Dermis microvascular lymphatic vessel endothelial cell (primary cell): ENCODE measurements at regions not wholly inside any gene's neighbourhood (a gene's known extent, or its start where the extent isn't known, plus 50 kb on each side); places are given as distances from the start of the nearest gene placed in this dataset.

Experiments
- DNase-seq, 2 donors: peaks; one replicate each; pipeline versions ENCODE4 v3.0.0 to v3.0.0-alpha.2; 2010; ENCODE audit warnings: low read depth in 2 of 2

DNA sequence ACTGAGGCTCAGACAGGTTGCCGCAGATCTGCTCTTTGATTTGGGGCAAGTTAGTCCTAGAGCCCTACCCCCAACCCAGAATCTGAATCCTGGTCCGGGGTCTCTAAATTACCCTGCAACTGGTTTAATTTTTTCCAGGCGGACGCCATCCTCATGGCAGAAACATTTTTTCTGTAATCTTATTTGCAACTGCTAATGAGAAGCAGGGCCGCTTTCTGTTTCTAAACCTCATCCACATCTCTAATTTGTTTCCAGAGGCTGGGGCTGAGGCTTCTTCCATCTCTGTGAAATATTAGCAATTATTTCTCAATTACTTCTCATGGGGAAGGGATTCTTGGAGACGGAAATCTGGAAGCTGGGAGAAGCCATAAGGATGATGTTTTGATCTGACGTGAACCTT, 261.6 kb downstream of the RPS24 start:
- DNase-seq, result no peak

DNA sequence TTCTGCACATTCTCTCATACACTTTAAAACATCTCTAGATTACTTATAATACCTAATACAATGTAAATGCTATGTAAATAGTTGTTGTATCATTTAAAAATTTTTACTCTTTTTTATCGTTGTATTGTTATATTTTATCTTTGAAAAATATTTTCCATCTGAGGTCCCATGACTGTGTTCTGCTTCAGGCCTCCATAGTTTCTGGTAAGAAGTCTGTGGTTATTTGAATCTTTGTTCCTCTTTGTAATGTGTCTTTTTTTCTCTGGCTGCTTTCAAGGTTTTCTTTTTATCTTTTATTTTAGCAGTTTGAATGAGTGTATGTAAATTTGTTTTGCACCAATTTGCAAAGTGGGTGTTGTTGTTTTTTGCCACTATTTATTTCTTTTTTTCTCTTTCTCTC, 263.1 kb downstream of the RPS24 start:
- DNase-seq, result no peak

DNA sequence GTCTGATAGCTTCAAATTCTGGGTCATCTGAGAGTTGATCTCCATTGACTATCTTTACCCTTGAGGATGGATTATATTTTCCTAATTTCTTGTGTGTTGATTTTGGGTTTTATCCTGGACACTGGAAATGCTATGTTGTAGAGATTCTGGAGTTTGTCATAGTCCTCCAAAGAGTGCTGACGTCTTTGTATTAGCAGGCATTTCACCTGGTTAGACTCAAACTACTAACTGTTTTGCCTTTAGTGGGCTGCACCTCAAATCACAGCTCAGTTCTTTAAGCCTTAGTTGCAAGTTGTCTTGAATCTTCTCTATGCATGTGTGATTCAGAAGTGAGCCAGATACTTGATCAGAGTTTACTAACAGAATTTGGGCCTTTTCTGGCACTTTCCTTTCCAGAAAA, 264.3 kb downstream of the RPS24 start:
- DNase-seq, result no peak

DNA sequence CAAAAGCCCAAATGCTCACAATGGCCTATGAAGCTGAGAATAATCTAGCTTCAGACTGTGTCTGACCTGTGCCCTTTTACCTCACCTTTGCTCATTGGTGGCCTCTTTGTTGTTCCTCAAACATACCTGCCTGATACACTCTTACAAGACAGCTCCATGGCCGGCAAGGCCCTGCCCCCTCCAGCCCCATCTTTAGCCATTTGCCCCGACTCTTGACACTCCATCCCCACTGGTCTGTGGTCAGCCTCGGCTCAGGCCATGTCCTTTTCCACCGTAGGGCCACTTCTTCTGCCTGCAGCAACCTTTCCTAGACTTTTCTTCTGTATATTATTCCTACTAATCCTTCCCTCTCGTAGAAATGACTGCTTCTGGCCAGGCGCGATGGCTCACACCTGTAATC, 265.2 kb downstream of the RPS24 start:
- no peak for DNase-seq

DNA sequence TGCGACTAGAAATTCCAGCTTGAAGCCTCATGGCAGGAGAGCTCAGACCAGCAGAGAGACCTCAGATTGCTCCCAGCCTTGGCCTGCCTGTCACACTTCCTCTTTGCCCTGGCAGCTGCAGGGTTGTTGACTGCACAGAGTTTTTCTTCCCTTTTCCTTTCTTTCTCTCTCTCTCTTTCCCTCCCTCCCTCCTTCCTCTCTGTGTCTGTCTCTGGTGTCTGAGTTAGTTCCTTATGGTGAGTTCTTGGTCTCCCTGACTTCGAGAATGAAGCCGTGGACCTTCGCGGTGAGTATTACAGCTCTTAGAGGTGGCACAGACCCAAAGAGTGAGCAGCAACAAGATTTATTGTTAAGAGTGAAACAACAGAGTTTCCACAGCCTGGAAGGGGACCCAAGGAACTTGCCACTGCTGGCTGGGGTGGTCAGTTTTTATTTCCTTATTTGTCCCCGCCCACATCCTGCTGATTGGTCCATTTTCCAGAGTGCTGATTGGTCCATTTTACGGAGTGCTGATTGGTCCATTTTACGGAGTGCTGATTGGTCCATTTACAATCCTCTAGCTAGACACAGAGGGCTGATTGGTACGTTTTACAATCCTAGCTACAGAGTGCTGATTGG, 266.3 kb downstream of the RPS24 start:
- no peak for DNase-seq

DNA sequence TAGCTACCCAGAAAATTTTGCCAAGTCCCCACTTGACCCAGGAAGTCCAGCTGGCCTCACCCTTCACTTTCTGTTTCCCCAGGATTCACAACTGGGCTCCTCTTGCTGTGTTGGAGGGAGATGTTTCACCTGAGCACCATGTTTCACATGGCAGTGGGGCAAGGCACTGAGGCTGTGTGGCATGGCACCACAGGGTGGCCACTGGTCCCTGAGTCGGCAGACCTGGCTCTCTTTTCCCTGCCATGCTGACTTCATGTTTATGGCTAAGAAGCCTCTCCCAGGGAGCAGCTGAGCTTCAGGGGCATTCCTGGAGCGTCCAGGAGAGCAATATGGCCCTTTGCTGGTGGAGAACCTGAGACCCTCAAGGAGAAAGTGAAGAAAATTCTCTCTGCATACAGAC, 266.9 kb downstream of the RPS24 start:
- DNase-seq, result no peak

DNA sequence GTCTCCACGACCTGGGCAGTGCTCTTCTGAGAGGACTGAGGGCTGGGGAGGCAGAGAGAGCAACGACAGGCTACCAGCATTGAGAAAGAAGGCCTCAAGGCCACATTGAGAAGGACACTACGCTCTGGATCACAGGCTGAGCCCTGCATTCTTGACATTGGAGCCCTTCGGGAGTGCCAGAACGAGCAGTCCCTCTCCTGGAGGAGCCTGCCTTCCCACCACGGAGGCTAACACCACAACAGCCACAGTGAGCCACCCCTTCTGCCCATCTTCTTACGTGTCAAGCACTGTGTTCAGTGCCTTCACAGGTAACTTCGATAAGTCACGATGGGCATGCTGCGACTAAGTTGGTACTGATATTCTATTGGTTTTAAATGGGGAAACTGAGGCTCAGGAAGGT, 267.8 kb downstream of the RPS24 start:
- DNase-seq, result no peak

DNA sequence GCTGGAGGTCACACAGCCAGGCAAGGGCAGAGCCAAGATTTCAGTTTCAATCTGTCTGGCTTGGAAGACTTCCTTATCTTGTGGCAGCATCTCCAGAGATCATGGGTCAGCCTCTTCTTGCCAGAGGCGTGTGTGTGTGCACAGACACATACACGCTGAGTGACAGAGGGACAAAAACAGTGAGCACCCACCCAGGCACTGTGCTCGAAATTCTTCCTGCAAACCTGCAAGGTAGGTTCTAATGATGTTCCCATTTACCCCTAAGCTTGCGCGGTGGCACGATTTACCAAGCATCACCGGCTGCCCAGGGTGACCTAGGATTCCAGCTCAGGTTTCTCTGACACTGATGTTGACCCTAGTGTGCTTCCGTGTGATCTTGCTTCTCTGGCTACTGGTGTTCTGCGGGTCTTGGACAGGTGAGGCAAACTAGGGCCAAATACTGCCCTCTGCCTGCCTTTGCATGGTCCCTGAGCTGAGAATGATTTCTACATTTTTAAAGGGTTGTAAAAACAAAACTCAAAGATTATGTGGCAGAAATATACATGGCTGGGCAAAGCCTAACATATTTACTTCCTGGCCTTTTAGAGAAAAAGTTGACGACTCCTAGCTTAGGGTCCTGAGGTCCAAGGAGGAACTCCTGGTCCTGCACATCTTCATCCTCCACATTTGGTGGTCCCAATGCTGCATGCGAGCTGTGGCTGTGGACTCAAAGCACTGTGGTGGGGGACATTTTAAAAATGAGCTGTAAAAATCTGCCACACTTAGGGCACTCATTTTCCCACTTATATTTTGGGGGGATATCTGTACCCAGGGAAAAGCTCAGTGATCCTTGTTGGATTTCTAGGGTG, 268.5 kb downstream of the RPS24 start:
- DNase-seq, result no peak

DNA sequence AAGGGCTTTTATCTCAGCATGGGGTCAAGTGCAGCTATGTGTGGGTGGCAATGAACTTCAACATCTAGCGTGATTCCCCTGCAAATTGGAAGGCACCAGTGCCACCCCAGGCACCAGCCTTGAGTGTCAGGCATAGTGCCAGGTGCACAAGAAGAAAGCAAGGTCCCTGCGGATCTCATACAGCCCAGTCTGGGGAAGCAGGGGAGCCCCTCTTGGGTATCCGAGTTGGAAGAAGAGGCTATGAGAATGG, 269.0 kb downstream of the RPS24 start:
- no peak for DNase-seq

DNA sequence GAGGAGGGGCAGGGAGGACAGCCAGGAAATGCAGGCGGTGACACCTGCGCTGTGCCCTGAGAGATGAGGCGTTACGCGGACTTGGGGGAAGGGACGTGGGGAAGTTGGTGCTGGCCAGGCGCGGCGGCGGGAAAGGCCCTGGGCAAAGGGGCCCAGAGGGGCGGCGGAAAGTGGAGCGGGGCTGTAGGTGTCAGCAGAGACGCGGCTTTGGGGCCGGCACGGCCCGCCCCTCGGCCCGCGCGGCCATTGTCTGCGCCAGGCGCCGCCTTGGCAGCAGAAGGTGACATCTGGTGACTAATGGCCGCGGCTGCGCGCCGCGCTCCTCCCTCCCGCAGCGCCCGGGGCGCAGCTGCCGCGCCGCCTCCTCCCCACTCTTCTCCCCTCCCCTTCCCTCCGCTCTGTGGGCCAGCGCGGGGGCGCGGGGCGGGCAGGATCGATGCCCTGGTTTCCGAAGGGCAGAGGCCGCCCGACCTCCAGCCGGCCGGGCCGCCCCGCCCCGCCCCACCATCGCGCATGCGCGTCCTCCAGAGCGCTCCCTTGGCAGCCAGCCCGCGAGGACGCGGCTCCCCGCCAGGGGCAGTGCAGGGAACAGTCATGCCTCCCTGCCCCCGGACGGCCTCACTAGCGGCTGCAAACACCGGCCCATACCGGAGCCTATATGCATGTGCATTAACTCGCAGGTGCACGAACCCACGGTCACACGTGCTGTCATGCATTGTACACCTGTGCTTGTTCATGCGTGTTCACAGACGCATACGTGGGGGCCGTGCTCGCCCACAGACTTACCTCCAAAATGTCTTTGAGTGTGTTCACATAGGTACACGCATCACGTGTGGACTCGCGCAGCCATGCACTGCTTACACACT, 269.6 kb downstream of the RPS24 start:
- peak; percentile 81 to 91 for DNase-seq

DNA sequence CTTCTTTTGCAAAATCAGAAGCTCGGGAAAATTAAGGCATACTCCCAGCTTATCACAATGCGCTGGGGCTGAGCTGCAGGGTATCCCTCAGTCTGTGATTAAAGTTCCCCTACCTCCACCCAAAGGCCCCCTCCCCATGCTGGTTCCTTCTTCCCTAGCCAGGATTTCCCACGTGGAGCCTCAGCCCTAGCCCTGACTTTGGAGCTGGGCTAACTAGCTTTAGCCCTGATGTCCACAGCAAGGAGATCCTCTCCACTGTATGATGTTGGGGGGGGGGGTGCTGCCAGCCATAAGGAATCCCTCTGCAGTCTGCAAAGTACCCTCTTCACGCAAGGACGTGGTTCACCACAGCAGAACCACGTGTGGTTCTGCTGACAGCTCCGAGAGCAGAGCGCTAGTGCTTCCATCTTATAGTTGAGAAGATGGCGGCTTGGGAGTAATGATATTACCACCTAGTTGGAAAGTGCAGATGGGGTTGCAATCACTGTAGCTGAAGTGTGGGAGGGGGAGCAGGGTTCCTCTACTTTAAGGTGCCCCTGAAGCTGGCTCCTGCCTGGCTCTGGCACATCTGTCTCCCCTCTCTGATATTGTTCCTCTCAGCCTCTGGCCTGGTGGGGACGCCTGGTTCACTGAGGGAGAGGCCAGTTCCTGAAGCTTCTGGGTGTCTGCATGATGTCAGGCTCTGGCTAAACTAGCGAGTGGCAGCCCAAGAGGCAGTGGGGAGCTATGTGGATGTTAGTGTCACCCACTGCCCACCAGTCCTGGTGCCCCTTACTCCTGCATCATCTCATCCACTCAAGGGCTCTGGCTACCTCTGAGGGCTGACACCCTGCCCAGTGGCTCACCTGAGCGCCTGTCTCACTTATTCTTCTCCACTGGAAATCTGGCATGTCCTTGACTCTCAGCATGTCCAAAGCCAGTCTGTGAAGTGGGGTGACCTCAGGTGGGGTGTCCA, 270.7 kb downstream of the RPS24 start:
- DNase-seq, result no peak

DNA sequence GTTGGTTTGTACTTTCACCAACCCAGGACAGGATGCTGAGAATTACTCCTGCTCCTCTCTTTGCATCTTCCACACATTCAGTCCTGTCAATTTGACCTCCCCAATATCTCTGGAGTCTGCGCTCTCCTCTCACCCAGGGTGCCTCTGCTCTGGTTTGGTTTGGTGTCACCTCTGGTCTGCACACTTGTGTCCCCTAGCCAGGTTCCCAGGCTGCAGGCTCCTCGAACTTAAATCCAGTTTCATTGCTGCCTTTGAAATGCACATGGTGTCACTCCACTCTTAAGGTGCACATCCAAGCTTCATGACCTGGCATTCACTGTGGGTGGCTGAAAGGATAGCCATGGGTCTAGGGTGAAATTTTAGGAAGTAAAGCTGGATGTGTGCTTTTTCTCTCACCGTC, 271.6 kb downstream of the RPS24 start:
- no peak for DNase-seq

DNA sequence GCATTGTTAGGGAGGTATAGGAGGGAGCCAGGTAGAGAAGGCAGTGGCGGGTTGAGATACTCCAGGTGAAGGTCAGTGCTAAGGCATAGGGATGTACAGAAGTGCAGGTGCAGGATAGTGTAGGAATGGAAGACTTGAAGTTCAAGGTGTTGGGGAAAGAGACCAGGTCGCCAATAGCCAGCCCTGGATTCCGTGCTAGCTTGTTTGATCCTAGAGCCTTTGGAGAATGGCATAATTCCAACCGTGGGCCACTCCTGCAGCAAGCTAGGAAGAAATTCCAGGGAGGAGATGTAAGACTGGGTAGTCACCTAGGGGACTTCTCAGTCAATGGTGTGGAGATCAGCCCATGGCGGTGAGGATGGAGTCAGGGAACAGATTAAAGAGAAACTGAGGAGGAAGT, 272.7 kb downstream of the RPS24 start:
- DNase-seq, result no peak

DNA sequence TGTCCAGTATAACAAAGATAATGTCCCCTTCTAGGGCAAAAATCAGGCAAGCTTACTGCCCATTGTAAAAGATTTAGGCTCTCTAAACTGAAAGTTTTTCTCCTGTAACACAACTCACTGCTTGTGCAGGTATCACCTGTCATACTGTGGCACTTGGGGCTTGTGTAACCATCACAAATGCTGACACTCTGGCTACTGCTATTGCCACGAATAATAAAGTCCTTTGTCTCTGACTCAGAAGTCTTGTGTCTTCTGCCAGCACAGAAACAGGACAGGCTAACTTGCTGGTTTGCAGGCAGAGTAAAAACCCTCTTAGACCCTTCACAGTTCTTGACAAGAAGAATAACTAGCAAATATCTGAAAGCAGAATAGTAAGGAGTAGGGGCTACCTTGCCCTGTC, 273.9 kb downstream of the RPS24 start:
- no peak for DNase-seq

DNA sequence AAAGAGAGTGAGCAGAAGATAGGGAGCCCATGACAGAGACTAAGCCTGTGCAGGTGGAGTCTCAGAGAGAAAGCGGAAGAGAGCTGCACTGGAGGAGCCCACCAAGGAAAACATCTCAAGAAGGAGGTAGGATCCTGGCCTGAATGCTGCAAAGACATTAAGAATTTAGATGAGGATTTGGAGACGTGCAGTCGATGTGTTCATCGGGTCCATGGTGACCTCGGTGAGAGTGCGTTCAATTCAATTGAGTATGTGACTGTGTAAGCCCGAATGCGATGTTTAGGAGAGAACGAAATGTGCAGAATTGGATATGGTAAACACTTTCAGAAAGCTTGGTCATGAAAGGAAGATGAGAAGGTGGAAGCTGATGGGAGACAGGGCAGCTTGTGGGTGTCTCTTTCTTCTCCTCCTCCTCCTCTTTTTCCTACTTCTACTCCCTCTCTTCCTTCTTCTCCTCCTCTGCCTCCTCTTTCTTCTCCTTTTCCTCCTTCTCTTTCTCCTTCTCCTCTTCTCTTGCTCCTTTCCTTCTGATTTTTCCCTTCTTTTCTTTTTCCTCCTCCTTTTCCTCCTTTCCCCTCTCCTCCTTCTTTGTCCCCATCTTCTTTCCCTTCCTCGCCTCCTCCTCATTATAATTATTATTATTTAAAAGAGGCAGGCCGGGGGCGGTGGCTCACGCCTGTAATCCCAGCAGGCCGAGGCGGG, 276.0 kb downstream of the RPS24 start:
- DNase-seq, result no peak

DNA sequence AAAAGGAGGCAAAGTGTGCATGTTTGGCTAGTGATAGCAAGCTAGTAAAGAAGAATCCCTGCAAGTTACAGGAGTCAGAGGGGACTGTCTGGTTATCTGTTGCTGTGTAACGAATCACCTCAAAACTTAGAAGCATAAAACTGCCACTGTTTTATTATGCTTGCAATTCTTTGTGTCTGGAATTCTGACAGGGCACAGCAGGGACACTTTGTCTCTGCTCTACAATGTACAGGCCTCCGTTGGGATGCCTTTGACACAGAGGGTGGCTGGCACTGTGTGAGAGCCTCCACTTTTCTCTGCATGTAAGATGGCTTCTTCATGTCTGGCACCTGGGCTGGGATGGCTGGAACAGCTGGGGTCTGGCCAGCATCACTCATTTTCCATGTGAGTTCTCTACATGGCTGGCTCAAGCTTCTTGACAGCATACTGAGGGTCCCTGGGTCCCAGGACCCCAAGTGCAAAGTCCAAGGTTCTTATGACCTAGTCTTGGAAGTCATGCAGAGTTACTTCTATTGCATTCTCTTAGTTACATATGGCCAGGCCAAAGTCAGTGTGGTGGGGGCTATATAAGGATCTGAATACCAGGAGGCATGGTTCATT, 276.9 kb downstream of the RPS24 start:
- DNase-seq, result no peak

DNA sequence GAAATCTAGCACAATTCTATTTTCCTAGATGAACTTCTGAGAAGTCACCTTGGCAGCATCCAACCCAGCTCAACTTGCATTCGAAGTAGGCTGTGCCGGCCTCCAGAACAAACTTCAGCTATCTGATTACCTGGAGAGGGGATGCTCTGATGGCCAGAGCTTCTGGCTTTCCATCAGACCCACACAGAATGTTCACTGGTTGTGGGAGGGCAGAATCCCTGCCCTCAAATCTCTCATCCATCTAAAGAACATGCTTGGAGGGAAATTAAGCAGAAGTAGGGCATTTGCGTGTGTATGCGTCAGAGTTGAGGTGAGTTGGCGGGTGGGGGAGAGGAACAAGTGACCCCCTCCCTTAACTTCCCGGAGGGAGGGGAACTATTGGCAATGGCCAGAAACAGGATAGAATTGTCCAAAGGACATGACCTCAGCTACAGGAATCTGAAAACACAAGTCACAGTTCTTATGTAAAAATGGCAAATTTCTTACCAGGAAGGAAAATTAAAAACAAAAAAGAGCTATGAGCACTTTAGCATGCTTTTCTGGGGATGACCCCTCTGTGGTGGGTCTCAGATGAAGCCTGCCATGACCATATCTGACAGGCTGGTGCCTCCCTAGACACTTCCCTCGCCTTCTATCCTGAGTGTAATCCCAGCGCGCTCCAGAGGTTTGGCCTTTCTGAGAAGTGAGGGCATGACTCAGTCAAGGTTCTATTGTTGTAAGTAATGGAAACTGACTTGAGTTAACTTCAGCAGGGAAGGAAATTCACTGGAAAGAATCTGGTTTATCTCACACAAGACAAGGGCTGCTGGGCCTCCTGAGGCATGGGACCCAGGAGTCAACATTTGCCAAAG, 278.8 kb downstream of the RPS24 start:
- DNase-seq, result peak in 1 of 2 donors; percentile 40

DNA sequence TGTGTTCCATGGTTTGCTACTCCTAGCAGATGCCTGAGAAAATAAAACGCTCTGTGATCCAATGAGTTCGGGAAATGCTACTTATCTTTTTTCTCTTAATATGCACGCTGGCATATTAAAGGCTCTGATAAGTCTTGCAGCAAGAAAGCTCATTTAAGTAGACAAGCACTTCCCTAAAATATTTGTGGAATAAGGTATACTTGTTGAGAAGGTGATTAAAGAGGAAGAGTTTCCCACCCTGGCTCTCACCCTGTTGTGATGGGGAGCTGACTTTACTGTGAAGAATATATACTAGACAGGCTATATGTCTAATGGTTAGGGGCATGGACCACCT, 279.4 kb downstream of the RPS24 start:
- DNase-seq, result no peak

DNA sequence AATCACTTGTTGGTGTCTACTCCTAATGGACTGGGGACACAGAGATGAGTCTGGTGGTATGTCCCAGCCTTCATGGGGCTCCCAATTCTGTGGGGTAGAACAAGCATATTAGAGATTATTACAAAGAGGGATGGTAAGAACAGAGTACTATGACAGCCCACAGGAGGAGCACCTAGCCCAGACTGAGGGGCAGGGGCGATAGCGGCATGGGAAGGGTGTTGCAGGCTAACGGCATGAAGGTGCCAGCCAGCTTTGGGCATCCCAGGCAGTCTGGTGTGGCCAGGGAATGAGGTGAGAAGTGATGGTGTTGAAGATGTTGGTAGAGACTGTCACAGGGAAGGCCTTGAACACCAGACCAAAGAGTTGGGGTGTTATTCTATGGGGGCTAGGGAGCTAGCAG, 280.0 kb downstream of the RPS24 start:
- DNase-seq, result no peak

DNA sequence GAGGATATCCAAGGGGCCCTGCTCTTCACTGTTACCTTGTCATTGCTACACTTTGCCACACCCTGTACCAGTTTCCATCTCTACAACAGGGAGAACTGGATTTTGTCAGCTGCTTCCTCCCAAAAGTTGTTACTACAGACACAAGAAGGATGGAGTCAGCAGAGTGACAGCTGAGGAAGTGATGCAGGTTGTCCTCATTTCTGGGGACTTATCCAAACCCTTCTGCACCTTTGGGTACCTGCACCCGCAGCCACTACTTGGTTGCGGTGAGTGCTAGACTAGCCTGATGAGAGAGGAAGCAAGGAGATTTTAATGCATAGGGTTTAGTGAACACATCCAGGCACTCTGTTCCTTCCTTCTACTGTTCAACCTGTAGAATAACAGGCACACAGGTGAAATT, 281.0 kb downstream of the RPS24 start:
- no peak for DNase-seq
